Activated naive CD8-positive, alpha-beta T cell treated with anti-CD3 and anti-CD28 coated beads, Interleukin-2, amount 50 U/mL, for 24 hours (primary cell): ENCODE measurements at regions not wholly inside any gene's neighbourhood (a gene's known extent, or its start where the extent isn't known, plus 50 kb on each side); places are given as distances from the start of the nearest gene placed in this dataset.

Source experiments
- ATAC-seq: fragments of 150-1000 bp; cut with Tn5 transposase; one replicate; pipeline ENCODE4 v1.10.0; 2021
- DNase-seq: peaks from one replicate; pipeline ENCODE4 v3.0.0; 2021
- H3K27ac Mint-ChIP-seq: one replicate; pipeline ENCODE4 v1.8.0; 2021; ENCODE audit warnings: mild to moderate bottlenecking, mixed read lengths
- H3K27me3 Mint-ChIP-seq: one replicate; pipeline ENCODE4 v1.8.0; 2021; ENCODE audit warnings: mixed read lengths
- H3K36me3 Mint-ChIP-seq: one replicate; pipeline ENCODE4 v1.8.0; 2021; ENCODE audit warnings: low read depth, mixed read lengths
- H3K4me1 Mint-ChIP-seq: one replicate; pipeline ENCODE4 v1.8.0; 2021; ENCODE audit warnings: mixed read lengths
- H3K4me3 Mint-ChIP-seq: one replicate; pipeline ENCODE4 v1.8.0; 2021; ENCODE audit warnings: mild to moderate bottlenecking, moderate library complexity, mixed read lengths
- H3K9me3 Mint-ChIP-seq: one replicate; pipeline ENCODE4 v1.8.0; 2021; ENCODE audit warnings: mixed read lengths

- DNase-seq (no peak), ATAC-seq (no peak)
- Mint-ChIP-seq H3K4me3 (no peak overlapping the region), H3K27me3 (no peaks in the 10 kb centered on the region), H3K27ac (no peak overlapping the region), H3K36me3 (no peaks in the 10 kb centered on the region), H3K9me3 (no peaks in the 10 kb centered on the region), H3K4me1 (no peaks in the 10 kb centered on the region)
Measured at GRCh38 chr20:23203951-23204730, 118.0 kb upstream of the CD93 start.

DNA sequence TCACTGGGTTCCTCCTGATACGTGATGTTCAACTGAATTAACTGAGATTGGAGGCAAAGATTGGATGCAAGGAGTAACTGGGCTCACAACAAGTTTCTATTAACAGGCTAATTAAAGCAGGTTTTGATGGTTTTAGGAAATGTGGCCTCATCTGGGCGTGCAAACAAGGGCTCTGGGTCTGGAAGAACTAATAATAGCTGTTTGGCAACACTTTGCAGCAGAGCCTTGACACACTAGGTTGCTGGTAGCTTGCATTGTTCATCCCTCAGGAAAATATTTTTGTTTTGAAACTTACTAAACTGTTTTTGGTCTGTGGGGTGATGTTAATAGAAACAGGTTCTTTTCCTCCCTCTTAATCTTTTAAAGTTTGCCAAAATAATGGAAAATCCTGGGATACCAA lies 117.2 kb upstream of the CD93 start:
- H3K36me3 Mint-ChIP-seq = no peaks in the 10 kb centered on the region
- H3K4me1 Mint-ChIP-seq = no peaks in the 10 kb centered on the region
- no peak overlapping the region for H3K27ac Mint-ChIP-seq
- peaks cover 1% of the 10 kb centered on the region for H3K27me3 Mint-ChIP-seq
- ATAC-seq (no peak), DNase-seq (no peak)
- no peaks in the 10 kb centered on the region for H3K9me3 Mint-ChIP-seq
- no peak overlapping the region for H3K4me3 Mint-ChIP-seq

GRCh38 chr20:23201658-23202057 lies 115.5 kb upstream of the CD93 start:
- no peaks in the 10 kb centered on the region for H3K4me1 Mint-ChIP-seq

DNA sequence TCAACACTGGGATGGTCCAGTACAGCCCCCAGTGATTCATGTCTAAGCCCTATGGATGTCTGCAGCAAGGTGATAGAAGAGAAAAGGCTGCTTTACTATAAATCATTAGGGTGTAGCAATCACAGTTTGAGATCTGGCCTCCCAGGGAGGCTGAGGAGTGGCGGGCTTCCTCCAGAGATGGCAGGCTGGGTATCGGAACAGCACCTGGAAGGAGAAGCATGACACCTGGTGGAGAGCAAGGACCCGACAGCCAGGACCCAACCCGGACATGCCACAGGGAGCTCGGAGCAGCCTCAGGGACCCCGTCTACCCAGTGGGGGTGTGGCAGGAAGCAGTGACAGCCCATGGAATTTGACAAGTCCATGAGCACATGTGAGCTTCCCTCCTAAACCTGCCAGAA lies 114.8 kb upstream of the CD93 start:
- no peak overlapping the region for H3K4me3 Mint-ChIP-seq
- ATAC-seq (no peak), DNase-seq (no peak)
- no peak overlapping the region for H3K27ac Mint-ChIP-seq
- H3K27me3 Mint-ChIP-seq = peaks cover 2% of the 10 kb centered on the region
- no peaks in the 10 kb centered on the region for H3K36me3 Mint-ChIP-seq
- H3K4me1 Mint-ChIP-seq = no peaks in the 10 kb centered on the region
- peaks cover 9% of the 10 kb centered on the region for H3K9me3 Mint-ChIP-seq

More at GRCh38 chr20:23201658-23202057, 115.5 kb upstream of the CD93 start:
- Mint-ChIP-seq H3K27ac (no peak overlapping the region), H3K9me3 (peaks cover 5% of the 10 kb centered on the region), H3K36me3 (no peaks in the 10 kb centered on the region), H3K27me3 (peaks cover 2% of the 10 kb centered on the region), H3K4me3 (no peak overlapping the region)
- DNase-seq (no peak), ATAC-seq (no peak)

GRCh38 chr20:23200413-23200812 lies 114.3 kb upstream of the CD93 start:
- Mint-ChIP-seq H3K9me3 (peaks cover 13% of the 10 kb centered on the region), H3K4me3 (no peak overlapping the region), H3K27me3 (peaks cover 2% of the 10 kb centered on the region), H3K36me3 (no peaks in the 10 kb centered on the region), H3K27ac (no peak overlapping the region), H3K4me1 (no peaks in the 10 kb centered on the region)
- ATAC-seq = no peak
- no peak for DNase-seq

GRCh38 chr20:23199356-23199755 lies 113.2 kb upstream of the CD93 start:
- Mint-ChIP-seq H3K9me3 (peaks cover 13% of the 10 kb centered on the region), H3K4me1 (no peaks in the 10 kb centered on the region), H3K27me3 (peaks cover 2% of the 10 kb centered on the region), H3K4me3 (no peak overlapping the region), H3K36me3 (no peaks in the 10 kb centered on the region), H3K27ac (no peak overlapping the region)
- no peak for ATAC-seq
- DNase-seq = no peak

DNA sequence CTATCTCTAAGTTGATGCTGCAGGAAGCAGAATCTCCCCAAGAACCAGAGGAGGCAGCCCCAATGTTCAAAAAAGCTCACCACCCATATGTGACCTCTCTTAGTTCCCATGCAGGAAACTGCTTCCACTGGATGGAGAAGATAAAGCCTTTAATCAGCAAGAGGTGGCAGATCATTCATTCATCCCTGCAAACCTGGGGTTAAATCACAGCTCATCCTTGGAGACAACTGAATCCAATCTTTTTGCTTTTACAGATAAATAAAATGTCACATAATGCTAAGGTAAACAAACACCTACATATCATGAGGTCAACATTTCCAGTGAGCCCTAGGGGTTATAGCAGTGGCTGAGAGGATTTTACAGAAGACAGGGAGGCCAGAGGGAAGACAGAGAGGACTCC lies 112.7 kb upstream of the CD93 start:
- DNase-seq = no peak
- no peak overlapping the region for H3K4me3 Mint-ChIP-seq
- peaks cover 2% of the 10 kb centered on the region for H3K27me3 Mint-ChIP-seq

GRCh38 chr20:23197836-23198235 lies 111.7 kb upstream of the CD93 start:
- Mint-ChIP-seq H3K9me3 (peaks cover 13% of the 10 kb centered on the region), H3K4me3 (no peak overlapping the region), H3K27me3 (peaks cover 2% of the 10 kb centered on the region), H3K36me3 (no peaks in the 10 kb centered on the region), H3K27ac (no peak overlapping the region), H3K4me1 (no peaks in the 10 kb centered on the region)
- DNase-seq = no peak
- no peak for ATAC-seq

More for the DNA sequence above, 112.7 kb upstream of the CD93 start:
- no peak for ATAC-seq
- Mint-ChIP-seq H3K36me3 (no peaks in the 10 kb centered on the region), H3K27ac (no peak overlapping the region), H3K4me1 (no peaks in the 10 kb centered on the region), H3K9me3 (peaks cover 13% of the 10 kb centered on the region)

GRCh38 chr20:23195636-23196035 lies 109.5 kb upstream of the CD93 start:
- Mint-ChIP-seq H3K27me3 (peaks cover 2% of the 10 kb centered on the region), H3K4me3 (no peak overlapping the region), H3K27ac (no peak overlapping the region), H3K4me1 (no peaks in the 10 kb centered on the region), H3K36me3 (no peaks in the 10 kb centered on the region), H3K9me3 (peaks cover 13% of the 10 kb centered on the region)
- ATAC-seq = no peak
- no peak for DNase-seq

DNA sequence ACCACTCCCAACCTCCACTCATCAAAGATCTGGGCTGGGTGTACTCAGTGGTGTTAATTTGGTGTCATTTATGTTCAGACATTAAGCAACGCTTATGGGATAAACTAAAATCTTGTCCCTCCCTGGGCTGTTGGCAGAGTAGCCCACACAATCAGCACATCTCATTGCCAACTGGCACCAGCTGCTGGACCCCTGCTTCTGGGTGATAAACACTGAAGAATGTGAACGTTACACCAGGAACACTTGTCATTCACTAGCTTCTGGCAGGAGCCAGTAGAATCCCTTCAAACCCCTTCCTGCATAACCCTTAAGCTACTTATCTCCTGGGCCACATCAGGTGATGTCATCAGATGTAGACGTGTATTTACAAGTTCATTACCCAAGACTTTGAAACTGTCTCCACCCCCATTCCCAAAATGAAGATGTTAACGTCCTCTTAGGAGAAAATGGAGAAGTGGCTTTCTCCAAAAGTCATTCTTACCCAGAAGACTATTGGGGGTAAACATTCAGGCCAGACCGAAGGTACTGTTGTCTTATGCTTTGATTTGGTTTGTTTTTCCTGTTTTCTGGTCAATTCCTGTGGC lies 107.8 kb upstream of the CD93 start:
- Mint-ChIP-seq H3K27me3 (peaks cover 2% of the 10 kb centered on the region), H3K4me3 (no peak overlapping the region), H3K27ac (no peak overlapping the region), H3K36me3 (no peaks in the 10 kb centered on the region), H3K4me1 (no peaks in the 10 kb centered on the region), H3K9me3 (peaks cover 13% of the 10 kb centered on the region)
- no peak for ATAC-seq
- DNase-seq = no peak

DNA sequence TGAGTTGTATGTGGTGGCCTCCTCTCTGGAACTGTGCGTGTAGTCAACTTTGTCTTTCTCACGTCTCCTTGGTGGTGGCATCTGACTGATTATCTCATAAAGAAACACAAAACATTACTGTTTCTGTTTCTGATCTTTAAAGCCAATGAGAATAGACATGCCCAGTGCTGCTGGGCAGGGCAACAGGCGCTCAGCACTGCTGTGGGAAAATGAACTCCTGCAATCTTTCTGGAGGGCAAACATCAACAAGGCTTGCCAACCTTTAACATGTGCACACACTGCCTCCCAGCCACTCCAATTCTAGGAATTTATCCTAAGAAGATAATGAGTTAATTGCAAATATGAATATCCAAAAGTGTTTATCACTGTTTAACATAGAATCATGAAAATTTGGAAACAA lies 106.3 kb upstream of the CD93 start:
- no peak for ATAC-seq
- H3K27me3 Mint-ChIP-seq = no peaks in the 10 kb centered on the region

DNA sequence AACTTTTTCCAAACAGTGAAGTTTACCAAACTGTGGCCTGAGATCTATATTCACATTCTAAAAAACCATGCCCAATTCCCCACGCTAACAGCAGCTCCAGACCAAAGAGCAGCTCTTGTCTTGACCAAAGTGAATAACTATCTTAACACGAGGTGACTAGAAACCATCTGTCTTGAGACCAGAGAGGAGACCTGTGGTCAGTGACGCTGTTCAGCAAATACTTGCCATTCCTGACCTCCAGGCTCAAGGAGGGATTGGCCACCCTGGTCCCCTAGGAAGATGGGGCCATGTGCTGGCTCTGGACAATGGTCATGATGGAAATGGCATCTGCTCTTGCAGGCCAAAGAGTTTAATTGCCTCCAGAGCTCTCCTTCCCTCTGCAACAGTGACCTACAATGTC lies 104.4 kb upstream of the CD93 start:
- Mint-ChIP-seq H3K4me1 (no peaks in the 10 kb centered on the region), H3K27me3 (peaks cover 2% of the 10 kb centered on the region), H3K4me3 (no peak overlapping the region), H3K9me3 (peaks cover under 1% of the 10 kb centered on the region), H3K27ac (no peak overlapping the region), H3K36me3 (no peaks in the 10 kb centered on the region)
- DNase-seq = no peak
- no peak for ATAC-seq

More for the DNA sequence above, 106.3 kb upstream of the CD93 start:
- H3K36me3 Mint-ChIP-seq = no peaks in the 10 kb centered on the region
- no peak for DNase-seq
- no peaks in the 10 kb centered on the region for H3K4me1 Mint-ChIP-seq
- peaks cover 13% of the 10 kb centered on the region for H3K9me3 Mint-ChIP-seq
- no peak overlapping the region for H3K4me3 Mint-ChIP-seq
- H3K27ac Mint-ChIP-seq = no peak overlapping the region

- no peaks in the 10 kb centered on the region for H3K9me3 Mint-ChIP-seq
- H3K27ac Mint-ChIP-seq = no peak overlapping the region
- H3K4me1 Mint-ChIP-seq = no peaks in the 10 kb centered on the region
- peaks cover 2% of the 10 kb centered on the region for H3K27me3 Mint-ChIP-seq
- H3K4me3 Mint-ChIP-seq = no peak overlapping the region
- ATAC-seq (no peak), DNase-seq (no peak)
- no peaks in the 10 kb centered on the region for H3K36me3 Mint-ChIP-seq
Measured at GRCh38 chr20:23189854-23190253, 103.7 kb upstream of the CD93 start.

DNA sequence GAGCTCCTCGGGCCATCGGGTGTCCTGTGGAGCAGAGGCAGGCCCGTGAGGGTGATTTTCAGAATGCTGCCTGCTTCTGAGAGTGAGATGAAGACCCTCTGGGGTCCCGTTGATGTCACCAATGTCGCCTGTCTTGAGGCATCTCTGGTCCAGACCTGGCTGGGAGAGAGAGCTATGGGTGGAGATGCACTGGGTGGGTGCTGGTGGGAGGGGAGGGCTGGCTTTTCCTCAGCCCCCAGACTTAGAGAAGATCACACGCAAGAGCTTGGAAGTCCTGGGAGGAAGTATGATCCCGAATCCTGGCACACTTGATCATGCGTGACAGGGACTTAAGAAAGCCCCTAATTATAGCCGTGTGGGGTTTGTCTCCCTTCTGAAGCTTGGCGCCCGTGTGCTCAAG lies 103.2 kb upstream of the CD93 start:
- Mint-ChIP-seq H3K27ac (no peak overlapping the region), H3K27me3 (peaks cover 2% of the 10 kb centered on the region), H3K36me3 (no peaks in the 10 kb centered on the region), H3K9me3 (no peaks in the 10 kb centered on the region), H3K4me3 (no peak overlapping the region), H3K4me1 (no peaks in the 10 kb centered on the region)
- DNase-seq (no peak), ATAC-seq (no peak)

DNA sequence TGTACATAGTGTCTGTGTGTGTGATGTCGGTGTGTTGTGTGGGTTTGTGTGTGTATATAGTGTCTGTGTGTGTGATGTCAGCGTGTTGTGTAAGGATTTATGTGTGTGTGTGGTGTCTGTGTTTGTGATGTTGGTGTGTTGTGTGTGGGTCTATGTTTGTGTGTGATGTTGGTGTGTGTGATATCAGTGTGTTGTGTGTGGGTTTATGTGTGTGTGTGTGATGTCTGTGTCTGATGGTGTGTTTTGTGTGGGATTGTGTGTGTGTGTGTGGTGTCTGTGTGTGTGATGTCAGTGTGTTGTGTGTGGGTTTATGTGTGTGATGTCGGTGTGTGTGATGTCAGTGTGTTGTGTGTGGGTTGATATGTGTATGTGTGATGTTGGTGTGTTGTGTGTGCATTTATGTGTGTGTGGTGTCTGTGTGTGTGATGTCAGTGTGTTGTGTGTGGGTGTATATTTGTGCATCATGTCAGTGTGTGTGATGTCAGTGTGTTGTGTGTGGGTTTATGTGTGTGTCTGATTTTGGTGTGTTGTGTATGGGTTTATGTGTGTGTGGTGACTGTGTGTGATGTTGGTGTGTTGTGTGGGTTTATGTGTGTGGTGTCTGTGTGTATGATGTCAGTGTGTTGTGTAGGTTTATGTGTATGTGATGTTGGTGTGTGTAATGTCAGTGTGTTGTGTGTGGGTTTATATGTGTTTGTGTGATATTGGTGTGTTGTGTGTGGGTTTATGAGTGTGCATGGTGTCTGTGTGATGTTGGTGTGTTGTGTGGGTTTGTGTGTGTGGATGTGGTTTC lies 102.4 kb upstream of the CD93 start:
- Mint-ChIP-seq H3K4me3 (no peak overlapping the region), H3K36me3 (no peaks in the 10 kb centered on the region), H3K27me3 (peaks cover 2% of the 10 kb centered on the region), H3K27ac (no peak overlapping the region), H3K9me3 (no peaks in the 10 kb centered on the region), H3K4me1 (no peaks in the 10 kb centered on the region)
- ATAC-seq (no peak), DNase-seq (no peak)
